ENCODE measurements at regions not wholly inside any gene's neighbourhood (a gene's known extent, or its start where the extent isn't known, plus 50 kb on each side); places are given as distances from the start of the nearest gene placed in this dataset.
A peak's percentile ranks its signal among the peaks of the same experiment; 100 is the strongest.

GRCh38 chr3:24596626-24597025 is 102.0 kb upstream of the THRB start:
- DNase-seq (ENCODE audit: low spot score): no peak

DNA sequence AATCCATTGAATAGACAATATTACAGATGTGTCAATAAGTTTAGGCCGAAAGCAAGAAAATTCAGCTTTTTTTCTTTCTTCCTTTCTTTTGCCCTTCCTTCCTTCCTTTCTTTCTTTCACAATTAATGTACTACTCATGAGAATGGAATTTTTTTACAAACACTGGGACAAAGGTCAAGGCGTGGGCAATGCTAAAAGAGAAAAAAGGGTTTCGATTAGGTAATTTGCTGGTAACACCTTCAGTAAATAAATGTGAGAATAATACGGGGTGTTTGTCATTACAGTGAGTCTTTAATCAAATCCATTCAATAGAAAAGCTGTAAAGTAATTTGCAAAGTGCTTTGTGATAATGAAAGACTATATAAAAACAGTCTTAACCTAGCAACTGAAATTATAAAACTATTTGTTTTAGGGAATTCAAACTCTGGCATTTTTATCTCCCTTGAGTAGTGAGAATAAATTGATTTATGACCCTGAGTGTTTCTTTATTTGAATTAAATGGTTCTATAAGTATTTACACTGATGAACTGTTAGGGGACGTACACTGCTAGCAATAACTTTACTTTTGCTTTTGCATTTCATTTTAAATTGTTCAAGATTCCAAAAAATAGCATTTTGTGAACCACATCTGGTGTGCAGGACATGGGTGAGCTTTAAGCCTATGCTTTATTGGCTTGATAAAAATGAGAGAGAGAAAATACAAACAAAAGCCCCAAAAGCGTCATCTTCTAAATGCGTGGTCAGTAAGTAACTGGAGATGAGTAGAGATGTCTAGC is 104.2 kb upstream of the THRB start:
- no peak for DNase-seq (ENCODE audit: low spot score)

- no peak for DNase-seq (ENCODE audit: low spot score)
Observed at GRCh38 chr3:24601066-24601939, 106.7 kb upstream of the THRB start.

DNA sequence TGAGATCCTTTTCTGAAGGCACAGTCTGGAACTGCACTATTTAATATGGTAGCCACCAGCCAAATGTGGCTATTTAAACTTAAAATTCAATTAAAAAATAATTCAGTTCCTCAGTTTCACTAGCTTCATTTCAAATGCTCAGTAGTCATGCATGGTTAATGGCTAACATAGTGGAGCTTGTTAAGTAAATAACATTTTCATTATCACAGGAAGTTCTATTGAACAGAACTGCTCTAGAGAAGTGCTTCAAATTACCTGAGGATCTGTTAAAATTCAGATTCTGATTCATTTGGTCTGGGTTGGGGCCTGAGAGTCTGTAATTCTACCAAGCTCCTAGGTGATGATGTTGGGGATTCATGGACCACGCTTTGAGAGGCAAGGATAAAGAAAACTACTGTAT is 109.6 kb upstream of the THRB start:
- DNase-seq (ENCODE audit: low spot score): no peak

DNA sequence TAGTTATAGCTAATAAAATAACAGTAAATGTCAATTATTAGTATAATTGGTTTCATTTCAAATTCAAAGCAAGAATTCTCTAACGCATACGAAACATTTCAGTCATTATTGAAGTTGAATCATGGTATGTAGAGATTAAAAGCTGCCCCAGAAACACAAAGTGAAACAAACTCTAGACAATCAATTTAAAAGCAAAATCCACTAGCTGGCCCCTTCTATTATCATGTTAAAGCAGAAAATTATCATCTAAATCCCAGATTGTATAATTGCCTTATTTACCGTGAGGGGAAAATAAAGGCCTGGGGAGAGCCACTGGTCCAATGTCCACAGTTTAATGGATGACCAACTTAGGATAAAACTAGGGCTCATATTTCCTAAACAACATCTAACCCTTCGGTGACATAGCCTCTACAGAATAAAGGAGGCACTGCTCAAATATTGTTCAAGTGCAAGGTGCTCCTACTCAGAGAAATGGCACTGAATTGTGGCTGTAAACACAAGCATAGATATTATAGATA is 110.9 kb upstream of the THRB start:
- no peak for DNase-seq (ENCODE audit: low spot score)

- DNase-seq (ENCODE audit: low spot score): no peak
Observed at GRCh38 chr3:24607281-24607680, 112.6 kb upstream of the THRB start.

GRCh38 chr3:24608701-24609390 is 114.2 kb upstream of the THRB start:
- no peak for DNase-seq (ENCODE audit: low spot score)

GRCh38 chr3:24614359-24614758 is 119.7 kb upstream of the THRB start:
- no peak for DNase-seq (ENCODE audit: low spot score)

GRCh38 chr3:24615177-24615576 is 120.5 kb upstream of the THRB start:
- DNase-seq (ENCODE audit: low spot score): no peak

- no peak for DNase-seq (ENCODE audit: low spot score)
Observed at GRCh38 chr3:24616110-24616829, 121.6 kb upstream of the THRB start.

DNA sequence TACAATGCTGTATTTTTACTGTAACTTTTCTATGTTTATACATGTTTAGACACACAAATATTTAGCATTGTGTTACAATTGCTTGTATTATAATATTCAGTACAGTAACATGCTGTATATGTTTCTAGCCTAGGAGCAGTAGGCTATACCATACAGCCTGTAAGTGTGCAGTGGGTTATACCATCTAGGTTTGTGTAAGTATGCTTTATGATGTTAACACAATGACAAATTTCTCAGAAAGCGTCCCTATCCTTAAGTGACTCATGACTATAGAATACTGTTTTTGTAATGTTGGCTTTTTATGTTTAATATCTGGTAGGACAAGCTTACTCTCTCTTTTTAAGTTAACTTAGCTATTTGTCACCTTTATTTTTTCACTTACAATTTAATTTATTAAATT is 127.5 kb upstream of the THRB start:
- no peak for DNase-seq (ENCODE audit: low spot score)

DNA sequence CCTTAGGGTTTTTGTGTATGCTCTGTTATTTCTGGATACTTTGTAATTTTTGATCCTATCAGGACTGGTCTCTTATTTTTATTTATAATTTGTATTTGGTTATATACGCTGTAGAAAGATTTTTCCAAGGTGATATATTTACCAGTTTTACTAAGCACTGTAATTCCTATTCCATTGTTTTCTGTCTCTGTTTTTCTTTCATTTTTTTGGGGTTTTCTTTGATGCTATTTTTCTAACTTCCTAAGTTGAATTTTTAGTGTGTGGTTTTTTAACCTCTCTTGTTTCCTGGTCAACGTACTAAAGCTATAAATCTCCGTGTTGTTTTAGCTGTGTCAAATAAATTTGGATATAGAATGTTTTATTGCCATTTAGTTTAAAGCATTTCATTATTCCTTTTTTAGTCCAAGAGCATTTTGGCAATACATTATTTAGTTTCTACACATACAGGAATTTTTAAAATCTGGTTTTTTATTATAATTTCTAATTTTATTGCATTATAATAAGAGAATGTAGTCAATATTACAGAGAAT is 128.1 kb upstream of the THRB start:
- DNase-seq (ENCODE audit: low spot score): no peak

GRCh38 chr3:24623657-24624056 is 129.0 kb upstream of the THRB start:
- DNase-seq (ENCODE audit: low spot score): no peak

DNA sequence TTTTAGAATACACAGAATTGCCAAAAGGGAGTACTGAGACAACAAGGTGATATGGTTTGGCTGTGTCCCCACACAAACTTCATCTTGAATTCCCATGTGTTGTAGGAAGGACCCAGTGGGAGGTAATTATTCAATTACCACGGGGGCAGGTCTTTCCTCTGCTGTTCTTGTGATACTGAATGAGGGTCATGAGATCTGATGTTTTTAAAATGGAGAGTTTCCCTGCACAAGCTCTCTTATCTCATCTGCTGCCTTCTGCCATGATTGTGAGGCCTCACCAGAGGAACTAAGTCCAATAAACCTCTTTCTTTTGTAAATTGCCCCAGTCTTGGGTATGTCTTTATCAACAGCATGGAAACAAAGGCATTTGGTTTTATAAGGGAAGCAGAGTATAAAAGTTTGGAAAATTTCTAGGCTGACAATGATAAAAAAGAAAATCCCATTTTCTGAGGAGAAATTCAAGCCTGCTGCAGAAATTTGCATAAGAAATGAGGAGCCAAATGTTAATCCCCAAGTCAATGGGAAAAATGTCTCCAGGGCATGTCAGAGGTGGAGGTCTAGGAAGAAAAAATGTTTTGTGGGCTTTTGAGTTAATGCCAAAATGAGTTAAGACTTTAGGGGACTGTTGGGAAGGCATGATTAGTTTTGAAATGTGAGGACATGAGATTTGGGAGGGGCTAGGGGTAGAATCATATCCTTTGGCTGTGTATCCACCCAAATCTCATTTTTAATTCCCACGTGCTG is 130.5 kb upstream of the THRB start:
- DNase-seq (ENCODE audit: low spot score): no peak

DNA sequence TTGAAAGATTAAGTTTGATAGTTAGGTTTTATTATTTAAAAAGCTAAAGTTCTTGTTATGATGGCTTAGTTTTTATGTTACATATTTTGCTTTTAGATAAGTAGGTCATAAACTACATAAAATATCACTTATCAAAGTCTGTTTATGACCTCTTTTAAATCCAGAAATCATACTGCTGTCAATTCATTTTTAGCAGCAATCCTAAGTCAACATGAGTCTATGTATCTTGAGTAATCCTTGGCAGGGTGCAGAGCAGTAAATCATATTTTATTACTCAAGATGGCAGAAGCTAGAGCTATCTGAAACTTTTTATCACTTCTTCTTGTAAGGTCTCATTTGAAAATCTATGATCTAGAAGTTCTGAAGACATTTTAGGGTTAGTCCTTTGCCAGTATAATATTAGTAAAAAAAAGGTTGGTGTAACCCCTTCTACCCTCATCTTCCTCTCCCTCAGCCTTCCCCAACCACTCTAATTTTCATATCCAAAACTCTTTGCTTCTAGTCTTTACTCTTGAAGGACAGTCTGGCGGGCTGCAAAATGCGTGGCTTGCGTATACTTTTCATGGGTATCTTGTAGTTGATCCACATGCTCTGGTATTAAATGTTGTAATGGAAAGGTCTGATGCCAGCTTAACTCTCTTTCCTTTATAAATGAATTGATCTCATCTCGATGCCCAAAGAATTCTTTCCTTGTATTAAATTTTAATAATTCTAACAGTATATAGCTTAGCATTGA is 134.0 kb upstream of the THRB start:
- DNase-seq (ENCODE audit: low spot score): no peak

DNA sequence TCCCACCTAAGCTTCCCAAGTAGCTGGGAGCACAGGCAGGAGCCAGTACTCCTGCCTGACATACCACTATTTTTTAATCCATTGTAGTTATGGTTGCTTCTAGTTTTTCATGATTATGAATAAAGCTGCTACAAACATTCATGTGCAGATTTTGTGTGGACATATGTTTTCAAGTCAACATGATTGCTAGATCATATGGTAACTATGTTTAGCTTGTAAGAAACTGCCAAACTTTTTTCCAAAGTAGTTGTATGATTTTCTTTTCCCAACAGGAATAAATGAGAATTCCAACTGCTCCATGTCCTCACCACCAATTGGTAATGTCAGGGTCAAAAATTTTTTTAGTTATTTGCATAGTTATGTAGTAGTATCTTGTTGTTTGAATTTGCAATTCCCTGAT is 136.8 kb upstream of the THRB start:
- no peak for DNase-seq (ENCODE audit: low spot score)

GRCh38 chr3:24639061-24639460 is 144.4 kb upstream of the THRB start:
- no peak for DNase-seq (ENCODE audit: low spot score)

- no peak for DNase-seq (ENCODE audit: low spot score)
Observed at GRCh38 chr3:24639481-24640329, 145.1 kb upstream of the THRB start.

- DNase-seq (ENCODE audit: low spot score): peak; percentile 65
Observed at GRCh38 chr3:24640330-24640877, 145.8 kb upstream of the THRB start.
